Tibial artery (tissue), 4 donors: ENCODE measurements at regions not wholly inside any gene's neighbourhood (a gene's known extent, or its start where the extent isn't known, plus 50 kb on each side); places are given as distances from the start of the nearest gene placed in this dataset.

Source experiments
- DNase-seq, 2 donors: peaks; one replicate each; pipeline ENCODE4 v3.0.0-alpha.2; 2019
- H3K27ac ChIP-seq, 2 donors: fragments of 200-600 bp; sonication (generic) in 1 of 2; 1 replicate in 1 of 2; 2 replicates in 1 of 2; pipeline ENCODE4 v1.5.1; 2018 to 2019; ENCODE audit warnings: mild to moderate bottlenecking in 1 of 2
- H3K27me3 ChIP-seq, 2 donors: fragments of 200-600 bp; sonication (generic) in 1 of 2; one replicate each; pipeline versions ENCODE4 v1.5.1 to v1.6.0; 2016 to 2019
- H3K36me3 ChIP-seq, 3 donors: fragments of 200-600 bp; sonication (generic) in 2 of 3; one replicate each; pipeline ENCODE4 v1.5.1; 2016 to 2019; ENCODE audit warnings: mild to moderate bottlenecking in 2 of 3
- H3K4me1 ChIP-seq, 4 donors: fragments of 200-600 bp; sonication (generic) in 2 of 4; 1 replicate in 3 of 4; 2 replicates in 1 of 4; pipeline ENCODE4 v1.5.1; 2016 to 2019
- H3K4me3 ChIP-seq, 2 donors: fragments of 200-600 bp; sonication (generic) in 1 of 2; 1 replicate in 1 of 2; 2 replicates in 1 of 2; pipeline ENCODE4 v1.5.1; 2018 to 2019; ENCODE audit warnings: mild to moderate bottlenecking in 2 of 2
- H3K9me3 ChIP-seq, 3 donors: fragments of 200-600 bp; sonication (generic) in 1 of 3; one replicate each; pipeline ENCODE4 v1.5.1; 2016 to 2019
- intact Hi-C: fragments of 100-400 bp; cut with DNase I; formaldehyde crosslinking; loops from one replicate; pipeline ENCODE4 v1.15.0; 2023; ENCODE audit warnings: low total_unique reads
- TF ChIP-seq, protein P1 (sequence below), 2 experiments: fragments of 200-600 bp in 1 of 2; fragments of 450-650 bp in 1 of 2; IDR thresholded peaks; one replicate each; pipeline ENCODE4 v1.5.1; 2017 to 2019; ENCODE audit warnings: antibody characterized with exemption in 2 of 2, mild to moderate bottlenecking in 1 of 2, moderate library complexity in 1 of 2

DNA sequence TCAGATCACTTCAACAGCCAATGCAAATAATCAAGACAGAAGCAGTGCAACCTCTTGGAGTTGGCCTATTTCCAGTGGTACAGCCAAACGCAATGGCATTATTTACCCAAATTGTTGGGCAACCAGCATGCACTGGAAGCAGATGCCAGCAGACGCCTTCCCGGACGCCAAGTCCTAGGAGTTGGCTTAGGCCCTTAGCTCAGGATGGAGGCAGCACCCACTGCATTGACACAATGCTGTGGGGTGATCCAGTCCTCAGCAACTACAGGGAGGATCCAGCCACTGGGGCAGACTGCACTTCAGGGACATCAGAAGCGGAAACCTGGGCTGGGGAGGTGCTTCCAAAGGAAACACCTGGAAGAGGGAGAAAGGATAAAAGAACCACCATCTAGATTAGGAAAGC, 290.4 kb downstream of the FAM43A start:
- DNase-seq = peak; percentile 32 to 85
- H3K4me3 ChIP-seq = no peak overlapping the region
- TF ChIP-seq, protein P1, sequence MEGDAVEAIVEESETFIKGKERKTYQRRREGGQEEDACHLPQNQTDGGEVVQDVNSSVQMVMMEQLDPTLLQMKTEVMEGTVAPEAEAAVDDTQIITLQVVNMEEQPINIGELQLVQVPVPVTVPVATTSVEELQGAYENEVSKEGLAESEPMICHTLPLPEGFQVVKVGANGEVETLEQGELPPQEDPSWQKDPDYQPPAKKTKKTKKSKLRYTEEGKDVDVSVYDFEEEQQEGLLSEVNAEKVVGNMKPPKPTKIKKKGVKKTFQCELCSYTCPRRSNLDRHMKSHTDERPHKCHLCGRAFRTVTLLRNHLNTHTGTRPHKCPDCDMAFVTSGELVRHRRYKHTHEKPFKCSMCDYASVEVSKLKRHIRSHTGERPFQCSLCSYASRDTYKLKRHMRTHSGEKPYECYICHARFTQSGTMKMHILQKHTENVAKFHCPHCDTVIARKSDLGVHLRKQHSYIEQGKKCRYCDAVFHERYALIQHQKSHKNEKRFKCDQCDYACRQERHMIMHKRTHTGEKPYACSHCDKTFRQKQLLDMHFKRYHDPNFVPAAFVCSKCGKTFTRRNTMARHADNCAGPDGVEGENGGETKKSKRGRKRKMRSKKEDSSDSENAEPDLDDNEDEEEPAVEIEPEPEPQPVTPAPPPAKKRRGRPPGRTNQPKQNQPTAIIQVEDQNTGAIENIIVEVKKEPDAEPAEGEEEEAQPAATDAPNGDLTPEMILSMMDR (IDR thresholded peaks at IDR 0.05) = no peak
- H3K36me3 ChIP-seq = no peaks in the 10 kb centered on the region
- no peaks in the 10 kb centered on the region for H3K27me3 ChIP-seq
- H3K4me1 ChIP-seq = peaks cover 0 to 42% (median 20%) of the 10 kb centered on the region in 4 donors
- no peaks in the 10 kb centered on the region for H3K9me3 ChIP-seq
- peak overlapping the region; percentile 48 to 55 for H3K27ac ChIP-seq
- intact Hi-C loops = no loop called here

DNA sequence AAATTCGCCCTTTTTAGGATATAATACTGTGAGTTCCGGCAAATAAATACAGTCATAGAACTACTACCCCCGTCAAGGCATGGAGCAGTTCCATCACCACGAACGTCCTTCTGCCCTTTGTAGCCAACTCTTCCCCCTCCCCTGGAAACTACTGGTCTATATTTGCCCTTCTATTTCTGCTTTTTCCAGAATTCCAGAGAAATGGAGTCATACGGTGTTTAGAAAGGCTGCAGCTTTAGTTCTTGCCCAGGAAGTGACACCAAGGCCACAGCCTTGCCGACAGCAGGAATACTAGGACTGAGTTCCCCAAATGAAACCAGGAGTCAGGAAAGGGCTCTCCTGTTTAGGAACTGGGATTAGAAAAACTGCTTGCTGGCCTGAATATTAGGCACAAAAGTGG, 291.2 kb downstream of the FAM43A start:
- peak overlapping the region; percentile 48 to 55 for H3K27ac ChIP-seq
- TF ChIP-seq, protein P1 (IDR thresholded peaks at IDR 0.05) = no peak
- intact Hi-C loops = no loop called here

DNA sequence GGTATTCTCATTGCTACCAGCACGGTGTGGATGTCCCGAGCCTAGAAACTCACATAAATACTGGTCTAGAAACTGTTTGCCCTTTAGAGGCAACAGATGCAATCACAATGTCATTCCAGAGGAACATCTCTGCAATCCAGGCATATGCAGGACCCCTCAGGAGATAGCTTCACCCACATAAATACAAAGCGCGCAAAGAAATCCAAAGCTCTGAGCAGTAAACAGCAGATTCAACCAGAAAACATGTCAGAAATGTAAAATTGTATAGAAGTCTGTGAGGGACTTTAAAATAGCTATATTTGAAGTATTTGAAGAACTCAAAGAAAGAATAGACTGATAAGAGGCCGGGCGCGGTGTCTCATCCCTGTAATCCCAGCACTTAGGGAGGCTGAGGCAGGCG, 291.7 kb downstream of the FAM43A start:
- Histone ChIP-seq H3K27me3 (no peaks in the 10 kb centered on the region), H3K9me3 (no peaks in the 10 kb centered on the region), H3K4me1 (peaks cover 0 to 35% (median 17%) of the 10 kb centered on the region in 4 donors), H3K27ac (peak overlapping the region; percentile 48 to 55), H3K36me3 (no peaks in the 10 kb centered on the region), H3K4me3 (no peak overlapping the region)
- DNase-seq = no peak
- intact Hi-C loops = no loop called here
- TF ChIP-seq, protein P1 (IDR thresholded peaks at IDR 0.05) = no peak

More for the DNA sequence above, 291.2 kb downstream of the FAM43A start:
- no peak for DNase-seq
- H3K4me3 ChIP-seq = no peak overlapping the region
- no peaks in the 10 kb centered on the region for H3K27me3 ChIP-seq
- peaks cover 0 to 40% (median 18%) of the 10 kb centered on the region in 4 donors for H3K4me1 ChIP-seq
- no peaks in the 10 kb centered on the region for H3K36me3 ChIP-seq
- no peaks in the 10 kb centered on the region for H3K9me3 ChIP-seq

DNA sequence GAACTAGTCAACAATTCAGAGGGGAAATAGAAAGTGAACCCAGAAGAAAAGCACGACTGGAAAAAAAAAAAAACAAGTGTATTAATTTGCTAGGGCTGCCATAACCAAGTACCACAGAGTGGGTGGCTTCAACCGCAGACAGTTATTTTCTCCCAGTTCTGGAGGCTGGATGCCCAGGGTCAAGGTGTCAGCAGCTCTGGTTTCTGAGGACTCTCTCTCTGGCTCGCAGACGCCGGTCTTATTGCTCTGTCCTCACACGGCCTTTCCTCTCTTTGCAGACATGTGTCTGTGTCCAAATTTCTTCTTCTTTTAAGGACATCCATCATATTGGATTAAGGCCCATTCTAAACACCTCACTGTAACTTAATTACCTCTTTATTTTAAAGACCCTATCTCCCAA, 291.8 kb downstream of the XXYLT1 start:
- H3K36me3 ChIP-seq = no peaks in the 10 kb centered on the region
- DNase-seq = no peak
- H3K9me3 ChIP-seq = no peaks in the 10 kb centered on the region
- no peaks in the 10 kb centered on the region for H3K27me3 ChIP-seq
- H3K4me3 ChIP-seq = no peak overlapping the region
- no peak overlapping the region for H3K27ac ChIP-seq
- TF ChIP-seq, protein P1 (IDR thresholded peaks at IDR 0.05) = no peak
- intact Hi-C loops = no loop called here
- peaks cover 0 to 30% (median 14%) of the 10 kb centered on the region in 4 donors for H3K4me1 ChIP-seq

DNA sequence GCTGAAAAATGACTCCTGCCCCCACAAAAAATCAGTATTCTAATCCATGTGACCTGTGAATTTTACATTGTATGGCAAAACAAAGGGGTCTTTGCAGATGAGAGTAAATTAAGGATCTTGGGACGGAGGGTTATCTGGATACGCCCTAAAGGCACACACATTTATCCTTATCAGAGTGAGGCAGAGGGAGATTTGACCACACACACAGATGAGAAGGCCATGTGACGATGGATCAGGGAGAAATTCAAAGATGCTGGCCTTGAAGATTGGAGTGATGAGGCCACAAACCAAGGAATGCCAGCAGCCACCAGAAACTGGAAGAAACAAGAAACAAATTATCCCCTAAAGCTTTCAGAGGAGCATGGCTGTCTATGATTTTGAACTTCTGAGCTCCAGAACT, 288.5 kb downstream of the XXYLT1 start:
- peaks cover 0 to 13% (median 7%) of the 10 kb centered on the region in 4 donors for H3K4me1 ChIP-seq
- DNase-seq = no peak
- H3K27me3 ChIP-seq = no peaks in the 10 kb centered on the region
- TF ChIP-seq, protein P1 (IDR thresholded peaks at IDR 0.05) = no peak
- H3K27ac ChIP-seq = no peak overlapping the region
- no peak overlapping the region for H3K4me3 ChIP-seq
- no peaks in the 10 kb centered on the region for H3K36me3 ChIP-seq
- intact Hi-C loops = no loop called here
- H3K9me3 ChIP-seq = no peaks in the 10 kb centered on the region

DNA sequence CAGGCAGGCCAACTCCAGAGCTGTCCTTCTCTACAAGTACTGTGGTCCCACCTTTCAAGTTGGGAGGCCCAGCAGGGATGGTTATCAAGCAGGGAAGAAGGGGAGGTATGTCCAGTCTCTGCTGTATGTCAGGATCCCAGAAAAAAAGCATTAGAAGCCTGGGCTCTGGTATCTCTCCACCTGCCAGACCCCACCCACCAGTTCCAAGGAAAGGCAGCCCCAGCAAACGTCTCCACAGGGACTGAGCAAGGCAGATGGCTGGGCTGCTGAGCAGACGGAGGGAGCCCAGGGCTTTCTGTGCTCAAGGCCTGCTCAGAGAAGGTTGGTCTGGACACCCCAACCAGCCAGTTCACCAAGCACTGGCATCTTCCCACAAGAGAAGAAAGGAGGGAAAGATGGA, 287.8 kb downstream of the XXYLT1 start:
- Histone ChIP-seq H3K4me1 (peaks cover 0 to 13% (median 7%) of the 10 kb centered on the region in 4 donors), H3K4me3 (no peak overlapping the region), H3K36me3 (no peaks in the 10 kb centered on the region), H3K27me3 (no peaks in the 10 kb centered on the region), H3K27ac (no peak overlapping the region), H3K9me3 (no peaks in the 10 kb centered on the region)
- DNase-seq = no peak
- intact Hi-C loops = no loop called here
- TF ChIP-seq, protein P1 (IDR thresholded peaks at IDR 0.05) = no peak
